SK-N-SH (cell line): ENCODE measurements at regions not wholly inside any gene's neighbourhood (a gene's known extent, or its start where the extent isn't known, plus 50 kb on each side); places are given as distances from the start of the nearest gene placed in this dataset.

Source experiments
- CTCF ChIA-PET: fragments of 300-600, 350-600 bp; formaldehyde crosslinking; extraction: SDS; loops from one replicate; lab custom pipeline; 2021; lab: Yijun Ruan, JAX
- POLR2A ChIA-PET: fragments of 350-600 bp; sonication (Branson Sonifier 250); formaldehyde crosslinking; extraction: SDS; loops from one replicate; lab custom pipeline; 2020; ENCODE audit warnings: antibody characterized with exemption, inconsistent platforms; lab: Yijun Ruan, JAX
- DNase-seq: peaks from one replicate; pipeline ENCODE4 v3.0.0; 2012
- H2AFZ ChIP-seq: fragments of 200-600 bp; sonication (generic); 2 replicates; pipeline ENCODE4 v1.8.1; 2016; ENCODE audit warnings: antibody characterized with exemption, mild to moderate bottlenecking, low read depth
- H3F3A ChIP-seq: fragments of 200-600 bp; sonication (generic); replicated peaks from 2 replicates; pipeline ENCODE3; 2016; ENCODE audit warnings: antibody characterized with exemption, mild to moderate bottlenecking; ENCODE audit not compliant: insufficient read depth
- H3K27ac ChIP-seq, 2 experiments: fragments of 200-500 bp in 1 of 2; fragments of 200-600 bp in 1 of 2; sonication (Bioruptor generic) in 1 of 2; sonication (generic), shearing (Covaris generic) in 1 of 2; 2 replicates each; pipeline versions ENCODE4 v1.5.1 to v1.6.1; 2014 to 2016; ENCODE audit warnings: low read depth in 2 of 2, inconsistent platforms in 1 of 2, low read length in 1 of 2, mild to moderate bottlenecking in 1 of 2, mixed read lengths in 1 of 2
- H3K27me3 ChIP-seq: fragments of 200-600 bp; sonication (generic), shearing (Covaris generic); 2 replicates; pipeline ENCODE4 v1.6.1; 2016; ENCODE audit warnings: mixed run types; ENCODE audit not compliant: insufficient read depth
- H3K36me3 ChIP-seq, 2 experiments: fragments of 200-500 bp in 1 of 2; fragments of 200-600 bp in 1 of 2; sonication (Bioruptor generic) in 1 of 2; sonication (generic) in 1 of 2; replicated peaks in 1 of 2; 2 replicates each; pipeline versions ENCODE3 to v1.5.1; 2014 to 2016; ENCODE audit warnings: low read length in 1 of 2, mild to moderate bottlenecking in 1 of 2; ENCODE audit not compliant: insufficient read depth in 2 of 2, control insufficient read depth in 1 of 2
- H3K4me1 ChIP-seq, 2 experiments: fragments of 200-500 bp in 1 of 2; fragments of 200-600 bp in 1 of 2; sonication (Bioruptor generic) in 1 of 2; sonication (generic), shearing (Covaris generic) in 1 of 2; 2 replicates each; pipeline versions ENCODE4 v1.5.1 to v1.6.1; 2014 to 2016; ENCODE audit warnings: low read depth in 1 of 2, low read length in 1 of 2, mixed run types in 1 of 2; ENCODE audit not compliant: insufficient read depth in 2 of 2, control insufficient read depth in 1 of 2
- H3K4me2 ChIP-seq: fragments of 200-600 bp; sonication (generic), shearing (Covaris generic); 2 replicates; pipeline ENCODE4 v1.6.1; 2017; ENCODE audit warnings: mixed run types
- H3K4me3 ChIP-seq, 2 experiments: fragments of 200-500 bp in 1 of 2; fragments of 200-600 bp in 1 of 2; sonication (Bioruptor generic) in 1 of 2; sonication (generic), shearing (Covaris generic) in 1 of 2; 2 replicates each; pipeline versions ENCODE4 v1.5.1 to v1.8.1; 2014 to 2016; ENCODE audit warnings: low read depth in 2 of 2, inconsistent platforms in 1 of 2, low read length in 1 of 2, mild to moderate bottlenecking in 1 of 2, mixed read lengths in 1 of 2, moderate library complexity in 1 of 2
- H3K79me2 ChIP-seq: fragments of 200-600 bp; sonication (generic); 2 replicates; pipeline ENCODE4 v1.8.1; 2017; ENCODE audit warnings: mild to moderate bottlenecking; ENCODE audit not compliant: insufficient read depth
- H3K9ac ChIP-seq: fragments of 200-600 bp; sonication (generic); 2 replicates; pipeline ENCODE4 v1.6.1; 2017; ENCODE audit warnings: mixed run types
- H3K9me2 ChIP-seq: fragments of 200-600 bp; sonication (generic); 2 replicates; pipeline ENCODE4 v1.6.1; 2017; ENCODE audit warnings: mixed run types
- H3K9me3 ChIP-seq: fragments of 200-600 bp; sonication (generic); 2 replicates; pipeline ENCODE4 v1.6.1; 2017; ENCODE audit warnings: mixed run types, mild to moderate bottlenecking, moderate library complexity
- H4K20me1 ChIP-seq: fragments of 200-600 bp; sonication (generic); 2 replicates; pipeline ENCODE4 v1.6.1; 2017; ENCODE audit warnings: mild to moderate bottlenecking, mixed run types; ENCODE audit not compliant: insufficient read depth
- CTCF ChIP-seq: fragments of 200-600 bp; sonication (generic); IDR thresholded peaks from 2 replicates; pipeline ENCODE4 v1.6.1; 2017; ENCODE audit warnings: antibody characterized with exemption, mild to moderate bottlenecking, moderate library complexity
- EZH2phosphoT487 ChIP-seq: fragments of 200-600 bp; sonication (generic); IDR thresholded peaks from 2 replicates; pipeline ENCODE4 v1.6.1; 2017; ENCODE audit warnings: low read depth, mixed run types, mild to moderate bottlenecking, antibody characterized with exemption, moderate library complexity, borderline replicate concordance
- FOSL2 ChIP-seq: IDR thresholded peaks from 2 replicates; pipeline ENCODE4 v1.4.0; 2012; ENCODE audit warnings: low read depth, mild to moderate bottlenecking, moderate library complexity, borderline replicate concordance
- GABPA ChIP-seq: IDR thresholded peaks from 2 replicates; pipeline ENCODE4 v1.4.0; 2012; ENCODE audit warnings: low read depth, mild to moderate bottlenecking
- GATA2 ChIP-seq: sonication (generic); formaldehyde crosslinking; IDR thresholded peaks from 2 replicates; pipeline ENCODE4 v1.5.0; 2020; ENCODE audit warnings: mild to moderate bottlenecking, missing genetic modification reagents
- IRF3 ChIP-seq: fragments of 150-350 bp; IDR thresholded peaks from 2 replicates; pipeline ENCODE4 v1.6.1; 2016; ENCODE audit warnings: mild to moderate bottlenecking, low read depth, low read length
- MEF2A ChIP-seq: IDR thresholded peaks from 2 replicates; pipeline ENCODE4 v1.4.0; 2012; ENCODE audit warnings: low read depth, borderline replicate concordance
- NRF1 ChIP-seq: IDR thresholded peaks from 2 replicates; pipeline ENCODE4 v1.6.1; 2012; ENCODE audit warnings: low read depth, mild to moderate bottlenecking, low read length
- PBX3 ChIP-seq: IDR thresholded peaks from 2 replicates; pipeline ENCODE4; 2012
- POLR2AphosphoS5 ChIP-seq: IDR thresholded peaks from 2 replicates; pipeline ENCODE4 v1.6.1; 2012; ENCODE audit warnings: low read depth, low read length
- RFX5 ChIP-seq: IDR thresholded peaks from 2 replicates; pipeline ENCODE4 v1.6.1; 2012; ENCODE audit warnings: mild to moderate bottlenecking, improper control_type of control experiment, low read length
- RXRA ChIP-seq: IDR thresholded peaks from 2 replicates; pipeline ENCODE4 v1.4.0; 2012; ENCODE audit warnings: low read depth, mild to moderate bottlenecking, borderline replicate concordance
- SIN3A ChIP-seq: IDR thresholded peaks from 2 replicates; pipeline ENCODE4 v1.6.1; 2012; ENCODE audit warnings: low read depth, mild to moderate bottlenecking, low read length, moderate library complexity, borderline replicate concordance
- TCF12 ChIP-seq: IDR thresholded peaks from 2 replicates; pipeline ENCODE4 v1.4.0; 2012
- TEAD4 ChIP-seq: IDR thresholded peaks from 2 replicates; pipeline ENCODE4 v1.4.0; 2012; ENCODE audit warnings: mild to moderate bottlenecking, borderline replicate concordance; ENCODE audit not compliant: insufficient read depth
- USF2 ChIP-seq: fragments of 150-350 bp; IDR thresholded peaks from 2 replicates; pipeline ENCODE4 v1.6.1; 2017; ENCODE audit warnings: antibody characterized with exemption, low read length, low read depth, borderline replicate concordance
- YY1 ChIP-seq: IDR thresholded peaks from 2 replicates; pipeline ENCODE4 v1.4.0; 2012; ENCODE audit warnings: low read depth, mild to moderate bottlenecking
- WGBS: methylation state at CpG from one replicate; pipeline ENCODE4 v1.1.6; 2017; ENCODE audit warnings: low lambda C conversion rate; 5-methylcytosine and 5-hydroxymethylcytosine counted together

- Histone ChIP-seq H3K4me1 (no peaks in the 10 kb centered on the region), H3K4me3 (no peak overlapping the region), H4K20me1 (no peaks in the 10 kb centered on the region), H3K79me2 (no peaks in the 10 kb centered on the region), H3K4me2 (no peak overlapping the region), H3K27ac (no peak overlapping the region), H2AFZ (no peak overlapping the region), H3K27me3 (no peaks in the 10 kb centered on the region), H3K9ac (no peak overlapping the region), H3F3A (no peaks in the 10 kb centered on the region), H3K9me3 (no peaks in the 10 kb centered on the region), H3K36me3 (no peaks in the 10 kb centered on the region), H3K9me2 (no peaks in the 10 kb centered on the region)
- POLR2A ChIA-PET, result no interaction called here
- CTCF ChIA-PET, result interaction anchor here (0.8 kb wide), 1 partner anchor 11 kb away, joined by 3 read pairs; no protein-coding TSS in a partner anchor
- DNase-seq, result no peak
- WGBS, result 29% methylated on average over 1 of the region's 1 CpG
- no peak for TF ChIP-seq CTCF
- TF ChIP-seq, all 33 proteins: peak for 0
Measured at GRCh38 chr10:55822096-55822495, 539.0 kb downstream of the ZWINT start.

- no peak overlapping the region for H3K27ac ChIP-seq
- WGBS, result 30% methylated on average over 4 of the region's 4 CpGs
Measured at GRCh38 chr10:55820478-55820877, 540.6 kb downstream of the ZWINT start.

More at GRCh38 chr10:55820478-55820877, 540.6 kb downstream of the ZWINT start:
- Histone ChIP-seq H4K20me1 (no peaks in the 10 kb centered on the region), H3K79me2 (no peaks in the 10 kb centered on the region), H3K9me3 (no peaks in the 10 kb centered on the region), H3K4me3 (no peak overlapping the region), H3K4me2 (no peak overlapping the region), H3K9me2 (no peaks in the 10 kb centered on the region), H2AFZ (no peak overlapping the region), H3K9ac (no peak overlapping the region), H3K36me3 (no peaks in the 10 kb centered on the region), H3K4me1 (no peaks in the 10 kb centered on the region), H3K27me3 (no peaks in the 10 kb centered on the region), H3F3A (no peaks in the 10 kb centered on the region)
- no peak for DNase-seq
- ChIA-PET POLR2A (no interaction called here), CTCF (no interaction called here)
- TF ChIP-seq RFX5 (no peak), USF2 (no peak), GATA2 (CRISPR knock-in tag) (no peak), FOSL2 (no peak), IRF3 (no peak), RXRA (no peak), TCF12 (no peak), CTCF (no peak), POLR2AphosphoS5 (no peak), SIN3A (no peak), PBX3 (no peak), MEF2A (no peak), TEAD4 (no peak), GABPA (no peak), EZH2phosphoT487 (no peak), NRF1 (no peak), YY1 (no peak)
